ENCODE measurements at regions not wholly inside any gene's neighbourhood (a gene's known extent, or its start where the extent isn't known, plus 50 kb on each side); places are given as distances from the start of the nearest gene placed in this dataset.

DNA sequence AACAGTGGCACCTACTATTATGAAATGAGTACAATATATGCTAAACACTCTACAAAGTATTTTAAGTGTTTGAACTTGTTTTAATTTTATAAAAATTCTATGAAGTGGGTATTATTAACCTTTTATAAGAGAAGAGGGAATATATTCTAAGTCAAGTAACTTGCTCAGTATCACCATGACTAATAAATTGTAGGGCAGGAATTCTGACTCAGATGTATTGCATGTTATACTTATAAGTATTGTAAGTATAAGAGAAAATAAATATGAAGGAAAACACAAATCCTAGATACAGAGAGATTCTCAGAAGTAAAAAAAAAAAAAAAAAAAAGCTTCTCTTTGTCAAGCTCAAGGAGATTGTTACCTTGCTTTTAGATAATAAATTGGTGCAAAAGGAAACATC lies 893.2 kb downstream of the SLC16A7 start:
- TF ChIP-seq, protein P1, sequence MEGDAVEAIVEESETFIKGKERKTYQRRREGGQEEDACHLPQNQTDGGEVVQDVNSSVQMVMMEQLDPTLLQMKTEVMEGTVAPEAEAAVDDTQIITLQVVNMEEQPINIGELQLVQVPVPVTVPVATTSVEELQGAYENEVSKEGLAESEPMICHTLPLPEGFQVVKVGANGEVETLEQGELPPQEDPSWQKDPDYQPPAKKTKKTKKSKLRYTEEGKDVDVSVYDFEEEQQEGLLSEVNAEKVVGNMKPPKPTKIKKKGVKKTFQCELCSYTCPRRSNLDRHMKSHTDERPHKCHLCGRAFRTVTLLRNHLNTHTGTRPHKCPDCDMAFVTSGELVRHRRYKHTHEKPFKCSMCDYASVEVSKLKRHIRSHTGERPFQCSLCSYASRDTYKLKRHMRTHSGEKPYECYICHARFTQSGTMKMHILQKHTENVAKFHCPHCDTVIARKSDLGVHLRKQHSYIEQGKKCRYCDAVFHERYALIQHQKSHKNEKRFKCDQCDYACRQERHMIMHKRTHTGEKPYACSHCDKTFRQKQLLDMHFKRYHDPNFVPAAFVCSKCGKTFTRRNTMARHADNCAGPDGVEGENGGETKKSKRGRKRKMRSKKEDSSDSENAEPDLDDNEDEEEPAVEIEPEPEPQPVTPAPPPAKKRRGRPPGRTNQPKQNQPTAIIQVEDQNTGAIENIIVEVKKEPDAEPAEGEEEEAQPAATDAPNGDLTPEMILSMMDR (IDR thresholded peaks at IDR 0.05): no peak
- TF ChIP-seq POLR2AphosphoS5 (IDR thresholded peaks at IDR 0.05): no peak
